ENCODE measurements at regions not wholly inside any gene's neighbourhood (a gene's known extent, or its start where the extent isn't known, plus 50 kb on each side); places are given as distances from the start of the nearest gene placed in this dataset.

- no CpG with 5 or more reads among the region's 1 CpG for WGBS (ENCODE audit: insufficient coverage)
- no peak overlapping the region for H2AFZ ChIP-seq (ENCODE audit: insufficient read depth, low read depth, low read length, poor library complexity, severe bottlenecking)
- no peaks in the 10 kb centered on the region for H3K27me3 ChIP-seq (ENCODE audit: control insufficient read depth in 2 of 2, insufficient read depth in 2 of 2, low read length in 2 of 2)
- no peak overlapping the region for H3K4me3 ChIP-seq (replicated peaks in 1 of 3; ENCODE audit: low read depth in 2 of 3, low read length in 3 of 3)
- no peaks in the 10 kb centered on the region for H3K4me1 ChIP-seq (ENCODE audit: control insufficient read depth in 1 of 2, insufficient read depth in 2 of 2, low read length in 2 of 2)
- no peak overlapping the region for H3K4me3 Mint-ChIP-seq
- no peak overlapping the region for H3K9ac ChIP-seq (ENCODE audit: insufficient read depth, low read length, poor library complexity, severe bottlenecking)
- no peak overlapping the region for H3K27ac Mint-ChIP-seq
- DNase-seq, result no peak
- H4K20me1 ChIP-seq (ENCODE audit: insufficient read depth, low read length), result no peaks in the 10 kb centered on the region
- H3K27me3 Mint-ChIP-seq (ENCODE audit: low read depth in 3 of 3), result peaks cover 2 to 5% (median 3%) of the 10 kb centered on the region in 3 donors
- no peak overlapping the region for H3K27ac ChIP-seq (ENCODE audit: low read depth in 1 of 2, low read length in 2 of 2)
- H3K36me3 ChIP-seq (replicated peaks in 1 of 2; ENCODE audit: control insufficient read depth in 1 of 2, insufficient read depth in 2 of 2, low read length in 2 of 2), result no peaks in the 10 kb centered on the region
- no peak overlapping the region for H3K4me2 ChIP-seq (replicated peaks; ENCODE audit: extremely low read depth, low read length, poor library complexity, severe bottlenecking)
- TF ChIP-seq CTCF (IDR thresholded peaks at IDR 0.05), result no peak
- H3K4me1 Mint-ChIP-seq, result no peaks in the 10 kb centered on the region
- intact Hi-C loops (cut with micrococcal nuclease), result no loop called here
- no peaks in the 10 kb centered on the region for H3K9me3 ChIP-seq (replicated peaks in 1 of 2; ENCODE audit: control insufficient read depth in 1 of 2, insufficient read depth in 1 of 2, low read length in 2 of 2)
- no peaks in the 10 kb centered on the region for H3K36me3 Mint-ChIP-seq
- peaks cover 0 to 3% (median 0%) of the 10 kb centered on the region in 7 donors for H3K9me3 Mint-ChIP-seq
- no peaks in the 10 kb centered on the region for H3K79me2 ChIP-seq (ENCODE audit: insufficient read depth, low read length)
Measured at GRCh38 chr10:35925493-35925892, 283.4 kb upstream of the FZD8 start.

GRCh38 chr10:35924759-35925158 is 282.7 kb upstream of the FZD8 start:
- no CpG with 5 or more reads among the region's 1 CpG for WGBS (ENCODE audit: insufficient coverage)
- no peak overlapping the region for H3K27ac ChIP-seq (ENCODE audit: low read depth in 1 of 2, low read length in 2 of 2)
- no peak for TF ChIP-seq CTCF (IDR thresholded peaks at IDR 0.05)
- no peak overlapping the region for H2AFZ ChIP-seq (ENCODE audit: insufficient read depth, low read depth, low read length, poor library complexity, severe bottlenecking)
- peaks cover 0 to 3% (median 0%) of the 10 kb centered on the region in 7 donors for H3K9me3 Mint-ChIP-seq
- no peak overlapping the region for H3K4me2 ChIP-seq (replicated peaks; ENCODE audit: extremely low read depth, low read length, poor library complexity, severe bottlenecking)
- no peaks in the 10 kb centered on the region for H3K36me3 ChIP-seq (replicated peaks in 1 of 2; ENCODE audit: control insufficient read depth in 1 of 2, insufficient read depth in 2 of 2, low read length in 2 of 2)
- intact Hi-C loops (cut with micrococcal nuclease), result no loop called here
- no peaks in the 10 kb centered on the region for H3K27me3 ChIP-seq (ENCODE audit: control insufficient read depth in 2 of 2, insufficient read depth in 2 of 2, low read length in 2 of 2)
- no peaks in the 10 kb centered on the region for H3K4me1 Mint-ChIP-seq
- H3K4me3 Mint-ChIP-seq, result no peak overlapping the region
- no peaks in the 10 kb centered on the region for H4K20me1 ChIP-seq (ENCODE audit: insufficient read depth, low read length)
- no peaks in the 10 kb centered on the region for H3K4me1 ChIP-seq (ENCODE audit: control insufficient read depth in 1 of 2, insufficient read depth in 2 of 2, low read length in 2 of 2)
- H3K79me2 ChIP-seq (ENCODE audit: insufficient read depth, low read length), result no peaks in the 10 kb centered on the region
- no peak overlapping the region for H3K27ac Mint-ChIP-seq
- H3K9ac ChIP-seq (ENCODE audit: insufficient read depth, low read length, poor library complexity, severe bottlenecking), result no peak overlapping the region
- no peak overlapping the region for H3K4me3 ChIP-seq (replicated peaks in 1 of 3; ENCODE audit: low read depth in 2 of 3, low read length in 3 of 3)
- no peaks in the 10 kb centered on the region for H3K36me3 Mint-ChIP-seq
- peaks cover under 1 to 4% (median 2%) of the 10 kb centered on the region in 3 donors for H3K27me3 Mint-ChIP-seq (ENCODE audit: low read depth in 3 of 3)
- DNase-seq, result no peak
- H3K9me3 ChIP-seq (replicated peaks in 1 of 2; ENCODE audit: control insufficient read depth in 1 of 2, insufficient read depth in 1 of 2, low read length in 2 of 2), result no peaks in the 10 kb centered on the region
